CD14-positive monocyte (primary cell): ENCODE measurements at regions not wholly inside any gene's neighbourhood (a gene's known extent, or its start where the extent isn't known, plus 50 kb on each side); places are given as distances from the start of the nearest gene placed in this dataset.

Source experiments
- DNase-seq, 3 donors: peaks; one replicate each; pipeline ENCODE4 v3.0.0-alpha.2; 2011 to 2022
- H2AFZ ChIP-seq: 2 replicates; pipeline ENCODE4 v1.6.0; 2012; ENCODE audit warnings: mild to moderate bottlenecking, low read depth, low read length, inconsistent platforms; ENCODE audit not compliant: insufficient read depth, poor library complexity, severe bottlenecking
- H3K27ac ChIP-seq, 2 donors: 1 replicate in 1 of 2; 2 replicates in 1 of 2; pipeline ENCODE4 v1.5.1; 2012 to 2013; ENCODE audit warnings: low read length in 2 of 2, control low read depth in 1 of 2, inconsistent platforms in 1 of 2, low read depth in 1 of 2, mild to moderate bottlenecking in 1 of 2
- H3K27me3 ChIP-seq, 2 donors: one replicate each; pipeline versions ENCODE4 v1.6.0 to v1.6.1; 2011 to 2013; ENCODE audit warnings: low read length in 2 of 2; ENCODE audit not compliant: control insufficient read depth in 2 of 2, insufficient read depth in 2 of 2
- H3K36me3 ChIP-seq, 2 donors: replicated peaks in 1 of 2; 1 replicate in 1 of 2; 2 replicates in 1 of 2; pipeline versions ENCODE4 v1.5.1 to v1.6.1; 2012 to 2013; ENCODE audit warnings: low read length in 2 of 2, control low read depth in 1 of 2, inconsistent platforms in 1 of 2, mild to moderate bottlenecking in 1 of 2; ENCODE audit not compliant: insufficient read depth in 2 of 2, control insufficient read depth in 1 of 2
- H3K4me1 ChIP-seq, 2 donors: 1 replicate in 1 of 2; 2 replicates in 1 of 2; pipeline versions ENCODE4 v1.5.1 to v1.6.1; 2012 to 2013; ENCODE audit warnings: low read length in 2 of 2, control low read depth in 1 of 2, inconsistent platforms in 1 of 2, mild to moderate bottlenecking in 1 of 2, moderate library complexity in 1 of 2; ENCODE audit not compliant: insufficient read depth in 2 of 2, control insufficient read depth in 1 of 2
- H3K4me2 ChIP-seq: replicated peaks from 2 replicates; pipeline ENCODE3; 2012; ENCODE audit warnings: low read length, moderate library complexity, mild to moderate bottlenecking; ENCODE audit not compliant: poor library complexity, severe bottlenecking; ENCODE audit errors: extremely low read depth
- H3K4me3 ChIP-seq, 3 experiments: fragments of 200-600 bp in 1 of 3; sonication (generic) in 1 of 3; replicated peaks in 1 of 3; 1 replicate in 2 of 3; 2 replicates in 1 of 3; pipeline ENCODE4 v1.5.1; 2011 to 2013; ENCODE audit warnings: low read length in 3 of 3, mild to moderate bottlenecking in 3 of 3, control low read depth in 2 of 3, low read depth in 2 of 3, inconsistent platforms in 1 of 3, moderate library complexity in 1 of 3
- H3K79me2 ChIP-seq: 2 replicates; pipeline ENCODE4 v1.6.0; 2012; ENCODE audit warnings: mild to moderate bottlenecking, control low read depth, inconsistent platforms, low read length, moderate library complexity; ENCODE audit not compliant: insufficient read depth
- H3K9ac ChIP-seq: 2 replicates; pipeline ENCODE4 v1.6.0; 2017; ENCODE audit warnings: low read length, mild to moderate bottlenecking; ENCODE audit not compliant: insufficient read depth, poor library complexity, severe bottlenecking
- H3K9me3 ChIP-seq, 2 donors: replicated peaks in 1 of 2; 1 replicate in 1 of 2; 2 replicates in 1 of 2; pipeline versions ENCODE4 v1.5.1 to v1.6.1; 2012 to 2013; ENCODE audit warnings: low read length in 2 of 2, control low read depth in 1 of 2; ENCODE audit not compliant: control insufficient read depth in 1 of 2, insufficient read depth in 1 of 2
- H4K20me1 ChIP-seq: 2 replicates; pipeline ENCODE4 v1.6.0; 2012; ENCODE audit warnings: mild to moderate bottlenecking, low read length, control low read depth, moderate library complexity; ENCODE audit not compliant: insufficient read depth
- H3K27ac Mint-ChIP-seq, 7 donors: one replicate each; pipeline ENCODE4 v1.8.0; 2020; ENCODE audit warnings: mild to moderate bottlenecking in 7 of 7, mixed read lengths in 7 of 7, moderate library complexity in 6 of 7, inconsistent platforms in 2 of 7
- H3K27me3 Mint-ChIP-seq, 3 donors: one replicate each; pipeline ENCODE4 v1.8.0; 2021 to 2022; ENCODE audit warnings: low read depth in 3 of 3, mild to moderate bottlenecking in 3 of 3, mixed read lengths in 3 of 3, moderate library complexity in 3 of 3, inconsistent platforms in 1 of 3
- H3K36me3 Mint-ChIP-seq, 2 donors: one replicate each; pipeline ENCODE4 v1.8.0; 2020; ENCODE audit warnings: mixed read lengths in 2 of 2, inconsistent platforms in 1 of 2, mild to moderate bottlenecking in 1 of 2
- H3K4me1 Mint-ChIP-seq: one replicate; pipeline ENCODE4 v1.8.0; 2020; ENCODE audit warnings: mild to moderate bottlenecking, mixed read lengths
- H3K4me3 Mint-ChIP-seq, 2 donors: one replicate each; pipeline ENCODE4 v1.8.0; 2020; ENCODE audit warnings: mild to moderate bottlenecking in 2 of 2, mixed read lengths in 2 of 2, moderate library complexity in 1 of 2
- H3K9me3 Mint-ChIP-seq, 7 donors: one replicate each; pipeline ENCODE4 v1.8.0; 2020 to 2022; ENCODE audit warnings: mixed read lengths in 7 of 7, mild to moderate bottlenecking in 6 of 7, moderate library complexity in 6 of 7, inconsistent platforms in 2 of 7
- CTCF ChIP-seq: fragments of 200-600 bp; IDR thresholded peaks from one replicate; pipeline ENCODE4 v1.8.0; 2022; ENCODE audit warnings: antibody characterized with exemption, mild to moderate bottlenecking
- WGBS: methylation state at CpG from one replicate; pipeline ENCODE4 v1.1.5; 2013; ENCODE audit warnings: missing lambda C conversion rate; ENCODE audit not compliant: insufficient coverage; 5-methylcytosine and 5-hydroxymethylcytosine counted together
- intact Hi-C, 2 donors: fragments of 100-400 bp; cut with micrococcal nuclease; formaldehyde crosslinking; loops; one replicate each; pipeline versions ENCODE4 v1.15.0 to v1.15.1; 2023

- Mint-ChIP-seq H3K27me3 (peaks cover 0 to 3% (median 0%) of the 10 kb centered on the region in 3 donors), H3K9me3 (peaks cover 0 to 3% (median 0%) of the 10 kb centered on the region in 7 donors), H3K36me3 (no peaks in the 10 kb centered on the region), H3K4me1 (peaks cover 3% of the 10 kb centered on the region), H3K27ac (no peak overlapping the region), H3K4me3 (no peak overlapping the region)
- TF ChIP-seq CTCF = no peak
- H3K9ac ChIP-seq = no peak overlapping the region
- H3K27me3 ChIP-seq = no peaks in the 10 kb centered on the region
- H3K4me1 ChIP-seq = no peaks in the 10 kb centered on the region
- H3K9me3 ChIP-seq = no peaks in the 10 kb centered on the region
- no peaks in the 10 kb centered on the region for H3K79me2 ChIP-seq
- intact Hi-C loops = no loop called here
- H3K4me2 ChIP-seq = no peak overlapping the region
- H4K20me1 ChIP-seq = no peaks in the 10 kb centered on the region
- H3K36me3 ChIP-seq = no peaks in the 10 kb centered on the region
- WGBS = 86% methylated on average over 1 of the region's 1 CpG
- no peak overlapping the region for H3K27ac ChIP-seq
- DNase-seq = no peak
- no peak overlapping the region for H3K4me3 ChIP-seq
- no peak overlapping the region for H2AFZ ChIP-seq
Measured at GRCh38 chr5:118009741-118010297, 978.5 kb downstream of the DTWD2 start.

GRCh38 chr5:118008779-118009178, 979.6 kb downstream of the DTWD2 start:
- Histone ChIP-seq H3K9me3 (no peaks in the 10 kb centered on the region), H3K9ac (no peak overlapping the region), H3K36me3 (no peaks in the 10 kb centered on the region), H3K79me2 (no peaks in the 10 kb centered on the region), H3K27me3 (no peaks in the 10 kb centered on the region), H3K27ac (no peak overlapping the region), H3K4me2 (no peak overlapping the region), H3K4me3 (no peak overlapping the region), H4K20me1 (no peaks in the 10 kb centered on the region), H2AFZ (no peak overlapping the region), H3K4me1 (no peaks in the 10 kb centered on the region)
- Mint-ChIP-seq H3K4me3 (no peak overlapping the region), H3K27me3 (peaks cover 0 to 3% (median 0%) of the 10 kb centered on the region in 3 donors), H3K9me3 (peaks cover 0 to 3% (median 0%) of the 10 kb centered on the region in 7 donors), H3K27ac (no peak overlapping the region), H3K36me3 (no peaks in the 10 kb centered on the region), H3K4me1 (peaks cover 3% of the 10 kb centered on the region)
- DNase-seq = no peak
- intact Hi-C loops = no loop called here
- TF ChIP-seq CTCF = no peak
- whole genome bisulfite sequencing = no CpG with 5 or more reads among the region's 1 CpG
